ENCODE measurements at regions not wholly inside any gene's neighbourhood (a gene's known extent, or its start where the extent isn't known, plus 50 kb on each side); places are given as distances from the start of the nearest gene placed in this dataset.

DNA sequence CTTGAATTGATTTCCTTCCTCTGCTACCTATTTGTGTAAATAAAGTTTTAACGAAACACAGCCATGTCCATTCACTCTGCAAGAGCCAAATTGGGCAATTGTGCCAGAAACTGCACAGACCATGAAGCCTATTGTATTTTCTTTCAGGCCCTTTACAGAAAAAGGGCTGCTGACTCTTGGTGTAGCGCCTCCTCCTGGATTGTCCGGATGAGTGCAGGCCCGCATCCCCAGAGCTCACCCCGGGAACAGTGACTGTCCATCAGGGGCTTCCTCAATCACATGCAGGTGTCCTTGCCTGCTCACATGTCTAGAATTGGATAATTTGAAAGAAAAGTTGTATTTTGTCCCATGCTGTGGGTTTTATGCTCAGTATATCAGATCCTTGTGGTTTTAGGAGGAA lies 1282.2 kb downstream of the AACS start:
- TF ChIP-seq, protein P1, sequence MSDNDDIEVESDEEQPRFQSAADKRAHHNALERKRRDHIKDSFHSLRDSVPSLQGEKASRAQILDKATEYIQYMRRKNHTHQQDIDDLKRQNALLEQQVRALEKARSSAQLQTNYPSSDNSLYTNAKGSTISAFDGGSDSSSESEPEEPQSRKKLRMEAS (IDR thresholded peaks at IDR 0.05), result no peak
- no peak for TF ChIP-seq ZBTB7A (IDR thresholded peaks at IDR 0.05; ENCODE audit: low read depth)
- TF ChIP-seq REST (IDR thresholded peaks at IDR 0.05; ENCODE audit: low read depth), result no peak

DNA sequence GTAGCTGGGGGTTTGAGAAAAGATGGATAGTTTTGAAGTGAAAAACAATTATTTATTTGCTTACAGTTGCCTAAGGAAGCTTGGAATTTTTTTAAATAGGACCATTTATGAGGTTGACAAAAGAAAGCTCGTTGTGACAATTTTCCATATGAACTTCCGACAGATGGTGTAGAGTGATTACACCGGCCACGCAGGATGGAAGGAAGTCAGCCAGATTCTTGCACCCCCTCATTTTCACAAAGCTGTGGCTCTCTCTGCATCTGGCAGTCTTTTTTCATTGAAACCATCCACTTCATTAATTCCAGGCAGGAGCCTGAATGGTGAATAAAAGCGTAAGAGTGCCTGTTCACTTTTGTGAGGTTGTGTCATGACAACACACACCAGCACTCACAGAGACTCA lies 1284.1 kb downstream of the AACS start:
- TF ChIP-seq TEAD4 (IDR thresholded peaks at IDR 0.05) (no peak), USF1 (IDR thresholded peaks at IDR 0.05) (no peak), REST (IDR thresholded peaks at IDR 0.05; ENCODE audit: low read depth) (no peak), TAF1 (IDR thresholded peaks at IDR 0.05; ENCODE audit: low read depth) (no peak), RAD21 (IDR thresholded peaks at IDR 0.05; ENCODE audit: low read depth) (no peak), TCF12 (IDR thresholded peaks at IDR 0.05; ENCODE audit: low read depth) (no peak), CREB1 (IDR thresholded peaks at IDR 0.05; ENCODE audit: low read depth) (no peak), FOXM1 (IDR thresholded peaks at IDR 0.05; ENCODE audit: borderline replicate concordance, low read depth) (no peak), CEBPB (IDR thresholded peaks at IDR 0.05) (no peak), EP300 (IDR thresholded peaks at IDR 0.05; ENCODE audit: borderline replicate concordance) (no peak), EGR1 (IDR thresholded peaks at IDR 0.05) (no peak), YY1 (IDR thresholded peaks at IDR 0.05; ENCODE audit: low read depth) (no peak)

DNA sequence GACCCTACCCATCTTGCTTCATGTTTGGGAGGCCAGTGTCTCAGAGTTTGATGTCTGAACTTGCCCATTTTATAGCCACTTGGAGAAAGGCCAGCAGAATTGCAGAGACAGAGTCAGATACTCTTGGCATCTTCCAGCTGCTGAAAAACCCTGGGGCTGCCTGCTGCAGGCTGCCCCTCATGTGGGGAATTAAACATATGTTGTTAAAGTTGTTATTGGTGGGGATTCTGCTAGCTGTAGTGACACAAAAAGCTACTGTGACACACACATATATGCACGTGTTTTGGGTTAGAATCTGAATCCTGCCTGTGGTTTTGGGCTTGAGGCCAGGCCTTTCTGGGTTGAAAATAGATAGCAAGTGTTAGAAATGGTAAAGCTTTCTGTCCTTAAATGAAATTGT lies 1288.4 kb downstream of the AACS start:
- TF ChIP-seq, protein P1 (IDR thresholded peaks at IDR 0.05), result no peak
- TF ChIP-seq FOXM1 (IDR thresholded peaks at IDR 0.05; ENCODE audit: borderline replicate concordance, low read depth), result no peak
- TF ChIP-seq NFIC (IDR thresholded peaks at IDR 0.05), result no peak
- no peak for TF ChIP-seq CREB1 (IDR thresholded peaks at IDR 0.05; ENCODE audit: low read depth)
- no peak for TF ChIP-seq YY1 (IDR thresholded peaks at IDR 0.05; ENCODE audit: low read depth)
- no peak for TF ChIP-seq CEBPB (IDR thresholded peaks at IDR 0.05)
- TF ChIP-seq EP300 (IDR thresholded peaks at IDR 0.05; ENCODE audit: borderline replicate concordance), result no peak
- no peak for TF ChIP-seq TEAD4 (IDR thresholded peaks at IDR 0.05)
- TF ChIP-seq EGR1 (IDR thresholded peaks at IDR 0.05), result no peak
- no peak for TF ChIP-seq USF1 (IDR thresholded peaks at IDR 0.05)
- no peak for TF ChIP-seq REST (IDR thresholded peaks at IDR 0.05; ENCODE audit: low read depth)
- no peak for TF ChIP-seq TAF1 (IDR thresholded peaks at IDR 0.05; ENCODE audit: low read depth)
- TF ChIP-seq RAD21 (IDR thresholded peaks at IDR 0.05; ENCODE audit: low read depth), result no peak

- TF ChIP-seq REST (IDR thresholded peaks at IDR 0.05; ENCODE audit: low read depth) (no peak), TAF1 (IDR thresholded peaks at IDR 0.05; ENCODE audit: low read depth) (no peak), CEBPB (IDR thresholded peaks at IDR 0.05) (no peak), TEAD4 (IDR thresholded peaks at IDR 0.05) (no peak), EP300 (IDR thresholded peaks at IDR 0.05; ENCODE audit: borderline replicate concordance) (no peak), RAD21 (IDR thresholded peaks at IDR 0.05; ENCODE audit: low read depth) (no peak), CREB1 (IDR thresholded peaks at IDR 0.05; ENCODE audit: low read depth) (no peak), FOXM1 (IDR thresholded peaks at IDR 0.05; ENCODE audit: borderline replicate concordance, low read depth) (no peak), EGR1 (IDR thresholded peaks at IDR 0.05) (no peak), NFIC (IDR thresholded peaks at IDR 0.05) (no peak), USF1 (IDR thresholded peaks at IDR 0.05) (no peak), TCF12 (IDR thresholded peaks at IDR 0.05; ENCODE audit: low read depth) (no peak), ZBTB7A (IDR thresholded peaks at IDR 0.05; ENCODE audit: low read depth) (no peak), YY1 (IDR thresholded peaks at IDR 0.05; ENCODE audit: low read depth) (no peak)
Observed at GRCh38 chr12:126354633-126355032, 1289.4 kb downstream of the AACS start.
